NCI-H446 (cell line): ENCODE measurements at regions not wholly inside any gene's neighbourhood (a gene's known extent, or its start where the extent isn't known, plus 50 kb on each side); places are given as distances from the start of the nearest gene placed in this dataset.

Source experiments
- DNase-seq, 2 experiments: peaks; one replicate each; lab custom pipeline; 2025; lab: John Stamatoyannopoulos, UW

- DNase-seq = no peak
These were observed 177.4 kb downstream of the SPRY1 start for GRCh38 chr4:123573866-123574508.

GRCh38 chr4:123575291-123575690 is 178.7 kb downstream of the SPRY1 start:
- no peak for DNase-seq

- DNase-seq = no peak
These were observed 180.8 kb downstream of the SPRY1 start for GRCh38 chr4:123577225-123577906.

GRCh38 chr4:123578276-123579029 is 181.9 kb downstream of the SPRY1 start:
- no peak for DNase-seq

GRCh38 chr4:123579961-123580360 is 183.4 kb downstream of the SPRY1 start:
- no peak for DNase-seq

- DNase-seq = no peak
These were observed 184.5 kb downstream of the SPRY1 start for GRCh38 chr4:123580981-123581664.

- DNase-seq = no peak
These were observed 185.2 kb downstream of the SPRY1 start for GRCh38 chr4:123581802-123582201.

GRCh38 chr4:123583043-123583442 is 186.4 kb downstream of the SPRY1 start:
- DNase-seq = no peak

- no peak for DNase-seq
These were observed 188.5 kb downstream of the SPRY1 start for GRCh38 chr4:123585111-123585510.

- no peak for DNase-seq
These were observed 191.4 kb downstream of the SPRY1 start for GRCh38 chr4:123587983-123588494.

- no peak for DNase-seq
These were observed 192.1 kb downstream of the SPRY1 start for GRCh38 chr4:123588631-123589241.

GRCh38 chr4:123589301-123589700 is 192.7 kb downstream of the SPRY1 start:
- DNase-seq = no peak

GRCh38 chr4:123591875-123592274 is 195.3 kb downstream of the SPRY1 start:
- no peak for DNase-seq

- DNase-seq = no peak
These were observed 197.1 kb downstream of the SPRY1 start for GRCh38 chr4:123593655-123594054.

GRCh38 chr4:123596805-123597204 is 200.2 kb downstream of the SPRY1 start:
- no peak for DNase-seq

- DNase-seq = no peak
These were observed 201.0 kb downstream of the SPRY1 start for GRCh38 chr4:123597586-123597985.

- DNase-seq = no peak
These were observed 201.7 kb downstream of the SPRY1 start for GRCh38 chr4:123598331-123598730.

GRCh38 chr4:123599061-123599919 is 202.7 kb downstream of the SPRY1 start:
- no peak for DNase-seq

GRCh38 chr4:123599920-123600810 is 203.6 kb downstream of the SPRY1 start:
- DNase-seq = no peak
